ENCODE measurements at regions not wholly inside any gene's neighbourhood (a gene's known extent, or its start where the extent isn't known, plus 50 kb on each side); places are given as distances from the start of the nearest gene placed in this dataset.
A peak's percentile ranks its signal among the peaks of the same experiment; 100 is the strongest.
"Not testable (repeated sequence)": the region's sequence is repeated elsewhere in the genome, so short reads cannot be mapped to it uniquely, and the experiment has no call there.

- DNase-seq: no peak
These were observed 238.5 kb upstream of the ROBO1 start for GRCh38 chr3:80006315-80006714.

GRCh38 chr3:80000022-80000421 lies 232.2 kb upstream of the ROBO1 start:
- no peak for DNase-seq

DNA sequence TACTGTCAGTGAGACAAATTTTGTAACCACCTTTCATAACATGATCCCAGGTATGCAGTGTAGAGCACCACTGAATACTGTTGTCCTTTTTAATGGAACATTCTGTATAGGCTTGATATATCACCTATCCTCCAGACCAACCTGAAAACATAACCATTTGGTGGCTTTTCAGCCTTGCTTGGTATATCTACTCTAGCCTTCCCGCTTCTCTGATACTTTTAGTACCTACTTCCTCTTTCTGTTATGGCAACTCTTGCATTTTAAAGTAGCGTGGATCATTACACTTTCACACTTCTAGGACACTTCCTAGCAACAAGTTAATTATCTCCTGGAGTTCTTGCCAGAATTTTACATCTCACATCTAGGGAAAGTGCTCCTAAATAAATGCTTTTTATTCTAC lies 226.6 kb upstream of the ROBO1 start:
- peak; percentile 25 for DNase-seq

DNA sequence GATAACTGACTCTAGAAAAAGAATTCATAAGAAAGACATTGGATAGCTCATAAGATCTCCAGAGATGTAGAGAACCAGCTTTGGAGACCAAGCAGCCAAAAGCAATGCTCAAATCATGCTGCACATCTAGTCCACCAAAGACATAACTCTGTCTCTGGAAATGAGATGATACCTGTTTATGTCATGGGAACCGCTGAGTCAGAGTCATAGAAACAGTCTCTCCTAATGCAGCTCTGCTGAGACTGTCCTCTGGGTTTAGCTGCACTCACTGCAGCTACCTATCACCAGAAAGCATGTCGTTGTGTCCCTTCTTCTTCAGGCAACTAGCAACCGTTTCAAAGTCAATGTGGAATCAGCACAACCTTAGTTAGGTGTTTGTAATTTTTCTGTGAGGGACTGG lies 218.5 kb upstream of the ROBO1 start:
- peak; percentile 13 for DNase-seq

DNA sequence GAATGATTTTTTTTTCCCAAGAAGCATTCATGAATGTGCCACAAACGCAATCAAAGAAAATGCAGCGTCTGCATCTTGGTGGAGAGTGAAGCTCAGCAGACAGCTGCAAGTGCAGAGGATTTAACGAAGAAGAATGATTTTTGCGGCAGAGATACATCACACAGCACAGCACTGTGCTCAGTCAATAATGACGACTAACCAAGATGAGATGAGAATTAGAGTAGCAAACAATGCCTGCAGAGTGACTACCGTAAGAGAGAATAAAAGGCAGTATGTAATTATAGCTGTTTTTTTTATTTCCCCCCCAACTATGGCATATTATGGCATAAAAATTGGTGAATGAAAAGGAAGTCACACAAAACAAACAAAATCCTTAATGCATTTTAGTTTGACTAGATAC lies 218.0 kb upstream of the ROBO1 start:
- DNase-seq: no peak

- DNase-seq: no peak
These were observed 215.3 kb upstream of the ROBO1 start for GRCh38 chr3:79983118-79983517.

- no peak for DNase-seq
These were observed 212.2 kb upstream of the ROBO1 start for GRCh38 chr3:79979990-79980389.

DNA sequence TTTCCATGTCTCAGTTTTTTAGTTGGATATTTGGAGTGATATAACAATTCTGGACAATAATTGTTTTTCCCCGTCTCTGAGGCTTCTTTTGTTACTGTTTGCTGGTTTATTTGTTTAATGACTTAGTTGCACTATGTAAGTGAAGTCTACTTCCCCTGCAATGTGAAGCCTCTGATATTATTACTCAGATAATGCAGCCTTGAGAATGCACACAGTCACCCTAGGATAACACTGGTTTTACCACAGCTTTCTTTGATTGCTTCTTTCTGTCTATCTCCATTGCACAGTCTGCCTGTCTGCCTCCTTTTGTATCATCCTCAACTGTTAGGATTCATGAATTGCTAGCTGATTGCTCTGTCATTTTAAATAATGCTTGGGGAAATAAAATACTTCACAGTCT lies 208.7 kb upstream of the ROBO1 start:
- DNase-seq: no peak

- DNase-seq: no peak
These were observed 206.3 kb upstream of the ROBO1 start for GRCh38 chr3:79973917-79974595.

DNA sequence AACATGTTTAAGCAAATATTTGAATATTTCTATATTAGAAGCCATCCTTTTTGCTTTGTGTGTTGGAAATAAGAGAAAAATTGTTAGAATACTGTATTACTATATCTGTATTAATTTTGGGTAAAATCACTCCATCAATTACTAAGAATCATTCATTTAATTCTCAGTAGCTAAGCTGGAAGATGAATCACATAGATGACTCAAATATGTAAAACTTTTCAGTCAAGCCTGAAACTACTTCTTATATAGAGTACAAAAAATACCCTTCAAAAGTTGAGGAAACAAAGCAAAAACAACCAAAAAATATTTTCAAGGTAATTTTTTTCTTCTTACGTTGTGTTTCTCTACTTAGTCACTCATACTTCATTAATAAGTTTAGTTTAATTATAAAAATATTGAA lies 205.7 kb upstream of the ROBO1 start:
- DNase-seq: no peak

DNA sequence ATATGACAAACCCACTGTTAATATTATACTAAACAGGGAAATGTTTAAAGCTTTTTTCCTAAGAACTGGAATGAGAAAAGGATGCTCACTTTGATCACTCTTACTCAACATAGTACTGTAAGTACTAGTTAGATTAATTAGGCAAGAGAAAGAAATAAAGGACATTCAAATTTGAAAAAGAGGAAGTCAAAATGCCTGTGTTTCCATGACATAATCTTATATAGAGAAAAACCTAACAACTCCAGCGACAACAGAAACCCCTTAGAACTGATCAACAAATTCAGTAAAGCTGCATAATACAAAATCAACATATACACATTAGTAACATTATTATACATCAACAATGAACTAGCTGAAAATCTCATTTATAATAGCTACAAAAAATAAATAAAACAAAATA lies 200.6 kb upstream of the ROBO1 start:
- DNase-seq: no peak

DNA sequence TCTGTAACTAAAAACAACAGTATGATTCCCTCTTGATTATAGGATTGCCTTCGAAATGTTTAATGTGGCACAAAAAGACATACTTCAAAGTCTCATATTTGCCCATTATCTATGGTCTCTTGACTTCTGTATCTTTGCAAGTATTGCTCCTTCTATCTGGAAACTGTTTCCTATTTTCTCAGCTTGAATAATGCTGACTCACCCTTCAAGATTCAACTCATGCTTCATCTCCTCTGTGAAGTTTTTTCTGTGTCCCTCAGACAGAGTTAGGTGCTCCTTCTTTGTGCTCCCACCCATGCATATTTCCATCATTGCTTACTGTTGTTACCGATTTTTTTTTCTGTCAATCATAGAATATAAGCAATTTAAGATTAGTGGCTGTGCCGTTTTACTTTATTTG lies 192.8 kb upstream of the ROBO1 start:
- DNase-seq: no peak

DNA sequence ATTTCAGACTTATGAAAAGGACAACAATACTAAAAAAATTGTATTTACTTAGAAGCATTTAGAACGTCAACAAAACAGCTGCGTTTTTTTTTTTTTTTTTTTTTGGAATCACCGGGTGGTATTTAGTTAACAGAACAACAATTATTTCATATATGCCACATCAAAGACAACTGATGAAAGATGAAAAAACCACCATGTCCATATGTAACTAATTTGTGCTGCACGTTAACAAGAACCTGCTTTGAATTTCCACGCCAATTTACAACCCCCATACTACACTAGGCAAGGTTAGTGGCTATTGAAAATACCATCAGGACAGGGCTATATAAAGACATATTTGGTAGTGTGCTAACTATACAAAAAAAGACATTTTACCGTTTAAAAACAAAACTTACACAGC lies 189.3 kb upstream of the ROBO1 start:
- DNase-seq: no peak

- DNase-seq: no peak
These were observed 187.0 kb upstream of the ROBO1 start for GRCh38 chr3:79954756-79955155.

GRCh38 chr3:79953591-79954101 lies 185.8 kb upstream of the ROBO1 start:
- no peak for DNase-seq

- DNase-seq: not testable (repeated sequence)
These were observed 183.6 kb upstream of the ROBO1 start for GRCh38 chr3:79951426-79951825.

- DNase-seq: no peak
These were observed 180.2 kb upstream of the ROBO1 start for GRCh38 chr3:79947957-79948356.

- no peak for DNase-seq
These were observed 179.7 kb upstream of the ROBO1 start for GRCh38 chr3:79947469-79947868.

DNA sequence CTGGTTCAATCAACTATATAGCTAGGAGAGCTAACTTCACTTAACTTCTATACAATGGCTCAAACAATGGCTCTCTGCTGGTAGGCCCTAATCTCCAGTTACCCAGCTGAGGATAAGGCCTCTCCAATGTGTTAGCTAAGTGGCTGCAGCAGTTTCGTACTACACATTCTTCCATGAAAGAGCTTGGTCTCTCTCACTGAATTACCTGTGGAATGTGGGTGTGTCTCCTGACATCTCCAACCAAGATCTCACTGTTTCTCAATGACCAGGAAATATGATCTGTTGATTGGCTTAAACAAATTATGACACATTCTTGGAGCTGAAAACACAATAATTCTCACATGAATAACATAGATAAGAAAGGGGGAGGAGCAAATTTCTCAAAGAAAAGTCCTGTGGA lies 169.8 kb upstream of the ROBO1 start:
- DNase-seq: no peak

DNA sequence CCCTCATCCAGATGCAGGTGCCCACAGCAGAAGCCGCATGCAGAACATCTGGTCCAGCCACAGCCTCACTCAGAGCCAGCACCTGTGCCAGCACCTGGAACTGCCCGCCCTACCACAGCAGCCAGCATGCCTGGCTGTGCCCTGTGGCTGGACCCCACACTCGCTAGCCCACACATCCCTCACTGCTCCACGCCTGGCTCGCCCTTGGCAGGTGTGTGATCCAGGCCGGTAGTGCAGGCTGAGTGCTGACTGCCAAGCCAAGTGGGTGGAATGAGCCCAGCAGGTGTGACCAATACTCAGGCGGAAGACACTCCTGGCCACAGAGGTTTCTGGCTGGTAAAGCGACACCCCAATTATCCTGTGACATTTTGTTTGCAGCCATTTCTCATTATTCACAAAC lies 162.4 kb upstream of the ROBO1 start:
- DNase-seq: no peak

DNA sequence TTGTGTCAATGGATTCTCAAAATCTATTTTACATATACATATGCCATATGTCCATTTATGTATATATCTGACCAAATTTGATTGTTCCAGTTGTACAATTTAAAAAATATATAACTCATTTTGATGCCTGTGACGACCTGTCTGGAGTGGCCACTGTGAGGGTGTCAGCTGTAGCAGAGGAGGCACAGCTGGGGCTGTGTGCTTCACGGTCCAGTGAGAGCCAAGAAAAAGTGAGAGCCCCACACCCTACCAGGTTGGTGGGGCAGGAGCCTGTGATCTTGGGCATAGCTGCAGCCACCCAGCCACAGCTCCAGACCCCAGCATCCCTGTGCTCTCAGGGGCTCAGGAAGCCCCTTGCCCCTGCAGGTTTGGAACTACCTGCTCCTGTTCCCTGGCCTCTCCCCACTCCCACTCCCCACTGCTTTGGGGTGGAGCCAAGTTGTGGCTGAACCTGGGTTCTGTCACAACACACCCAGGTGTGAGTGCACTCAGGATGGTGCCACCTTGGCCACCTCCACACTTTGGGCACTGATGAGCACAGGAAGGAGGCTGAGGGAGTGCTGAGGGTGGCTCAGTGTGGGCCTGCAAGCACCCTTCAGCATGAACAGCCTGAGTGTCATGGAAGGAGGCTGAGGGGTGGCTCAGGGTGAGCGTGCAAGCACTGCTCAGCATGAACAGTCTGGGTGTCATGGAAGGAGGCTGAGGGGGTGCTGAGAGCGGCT lies 161.1 kb upstream of the ROBO1 start:
- no peak for DNase-seq

- no peak for DNase-seq
These were observed 158.7 kb upstream of the ROBO1 start for GRCh38 chr3:79926522-79926921.

DNA sequence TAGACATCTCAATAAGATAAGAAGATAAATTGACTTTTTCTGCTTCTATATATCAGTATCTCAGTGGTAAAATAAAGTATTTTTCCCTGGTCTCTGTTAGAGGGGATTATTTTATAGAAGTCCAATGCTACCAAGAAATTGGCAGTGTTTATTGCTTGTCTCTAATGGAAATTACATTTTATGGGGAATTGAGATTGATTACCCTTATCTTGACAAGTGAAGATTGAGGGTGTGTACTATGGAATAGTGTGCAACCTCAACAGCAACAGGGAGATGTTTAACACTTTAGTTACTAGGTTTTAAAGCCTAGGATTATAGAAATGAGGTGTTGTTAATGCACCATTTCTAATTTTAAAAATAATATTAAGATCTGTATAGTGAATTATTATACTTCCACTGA lies 154.8 kb upstream of the ROBO1 start:
- no peak for DNase-seq

DNA sequence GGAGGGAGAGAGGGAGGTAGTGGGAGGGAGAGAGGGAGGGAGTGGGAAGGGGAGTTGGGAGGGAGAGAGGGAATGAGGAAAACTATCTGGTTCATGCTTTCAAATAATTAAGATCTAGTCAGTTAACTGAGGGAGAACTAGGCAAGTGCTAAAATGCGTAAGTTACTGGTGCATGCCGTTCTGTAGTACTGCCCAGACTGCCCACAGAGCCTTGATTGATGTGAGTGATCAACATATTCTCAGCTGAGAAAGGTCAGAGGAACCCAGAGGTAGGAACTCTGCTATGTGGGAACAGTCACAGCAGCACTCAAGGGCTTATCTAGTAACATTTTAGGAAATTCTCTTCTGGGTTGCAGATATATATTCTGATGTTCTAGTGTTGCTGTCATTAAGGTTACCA lies 149.8 kb upstream of the ROBO1 start:
- DNase-seq: no peak

DNA sequence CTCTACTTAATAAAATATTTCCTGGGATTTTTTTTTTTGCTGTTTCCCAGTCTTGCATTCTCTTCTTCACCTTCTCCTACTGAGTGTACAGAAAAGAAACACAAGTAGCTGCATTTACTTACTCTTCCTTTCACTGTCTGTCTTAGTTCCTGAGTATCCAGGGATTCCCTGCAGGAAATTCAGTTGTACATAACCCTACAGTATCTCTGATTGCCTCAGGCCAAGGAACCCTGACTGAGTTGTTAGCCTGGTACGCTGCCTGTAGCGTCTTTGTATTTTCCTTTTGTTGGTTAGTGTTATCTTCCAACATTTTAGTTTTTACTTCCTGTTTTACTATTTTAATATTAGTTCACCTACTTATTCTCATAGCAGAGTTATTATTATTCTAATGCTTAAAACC lies 142.5 kb upstream of the ROBO1 start:
- no peak for DNase-seq
